Liver (tissue), 8 donors: ENCODE measurements at regions not wholly inside any gene's neighbourhood (a gene's known extent, or its start where the extent isn't known, plus 50 kb on each side); places are given as distances from the start of the nearest gene placed in this dataset.

Experiments
- DNase-seq: peaks from one replicate; pipeline ENCODE4 v3.0.0-alpha.2; 2017; ENCODE audit warnings: low spot score
- H3K27ac ChIP-seq, 2 donors: one replicate each; pipeline ENCODE4 v1.7.0; 2013; ENCODE audit warnings: inconsistent platforms in 2 of 2, low read length in 2 of 2, control low read depth in 1 of 2, low read depth in 1 of 2, mild to moderate bottlenecking in 1 of 2
- H3K27me3 ChIP-seq, 4 donors: one replicate each; pipeline versions ENCODE4 v1.6.1 to v1.7.0; 2013; ENCODE audit warnings: low read length in 3 of 4, inconsistent platforms in 1 of 4, mild to moderate bottlenecking in 1 of 4, moderate library complexity in 1 of 4; ENCODE audit not compliant: control insufficient read depth in 4 of 4, insufficient read depth in 4 of 4
- H3K36me3 ChIP-seq, 4 donors: one replicate each; pipeline versions ENCODE4 v1.6.1 to v1.7.0; 2013; ENCODE audit warnings: low read length in 3 of 4, mild to moderate bottlenecking in 3 of 4, low read depth in 1 of 4, moderate library complexity in 1 of 4; ENCODE audit not compliant: control insufficient read depth in 4 of 4, insufficient read depth in 3 of 4
- H3K4me1 ChIP-seq, 4 donors: one replicate each; pipeline versions ENCODE4 v1.6.1 to v1.7.0; 2013; ENCODE audit warnings: low read length in 3 of 4, mild to moderate bottlenecking in 3 of 4, moderate library complexity in 1 of 4; ENCODE audit not compliant: control insufficient read depth in 4 of 4, insufficient read depth in 4 of 4
- H3K4me3 ChIP-seq, 3 donors: one replicate each; pipeline versions ENCODE4 v1.6.1 to v1.7.0; 2013; ENCODE audit warnings: low read length in 3 of 3, control low read depth in 1 of 3, low read depth in 1 of 3, mild to moderate bottlenecking in 1 of 3
- H3K9ac ChIP-seq, 2 donors: one replicate each; pipeline ENCODE4 v1.7.0; 2013; ENCODE audit warnings: low read length in 2 of 2, mild to moderate bottlenecking in 2 of 2, moderate library complexity in 2 of 2, control low read depth in 1 of 2, low read depth in 1 of 2
- H3K9me3 ChIP-seq, 4 donors: one replicate each; pipeline versions ENCODE4 v1.6.1 to v1.7.0; 2013; ENCODE audit warnings: low read length in 3 of 4; ENCODE audit not compliant: control insufficient read depth in 4 of 4
- ATF3 ChIP-seq: IDR thresholded peaks from 2 replicates; pipeline ENCODE4 v1.6.1; 2016; ENCODE audit warnings: antibody characterized with exemption
- FOXA1 ChIP-seq: IDR thresholded peaks from 2 replicates; pipeline ENCODE4 v1.6.1; 2016; ENCODE audit warnings: antibody characterized with exemption
- FOXA2 ChIP-seq: IDR thresholded peaks from 2 replicates; pipeline ENCODE4 v1.6.1; 2016; ENCODE audit warnings: antibody characterized with exemption
- GABPA ChIP-seq, 2 donors: IDR thresholded peaks in 1 of 2; conservative IDR thresholded peaks in 1 of 2; 2 replicates each; pipeline ENCODE4 v1.6.1; 2016; ENCODE audit warnings: antibody characterized with exemption in 2 of 2, mild to moderate bottlenecking in 1 of 2, moderate library complexity in 1 of 2
- HNF4A ChIP-seq, 2 donors: conservative IDR thresholded peaks; 2 replicates each; pipeline ENCODE4 v1.6.1; 2016; ENCODE audit warnings: antibody characterized with exemption in 2 of 2, mild to moderate bottlenecking in 2 of 2
- JUND ChIP-seq, 2 donors: IDR thresholded peaks; 2 replicates each; pipeline ENCODE4 v1.6.1; 2016; ENCODE audit warnings: antibody characterized with exemption in 2 of 2
- NR2F2 ChIP-seq: IDR thresholded peaks from 2 replicates; pipeline ENCODE4 v1.6.1; 2016; ENCODE audit warnings: antibody characterized with exemption
- SP1 ChIP-seq: IDR thresholded peaks from 2 replicates; pipeline ENCODE4 v1.6.1; 2018; ENCODE audit warnings: antibody characterized with exemption, mild to moderate bottlenecking
- TAF1 ChIP-seq: conservative IDR thresholded peaks from 2 replicates; pipeline ENCODE4 v1.6.1; 2016; ENCODE audit warnings: antibody characterized with exemption, mild to moderate bottlenecking
- WGBS: extraction: QIAGEN DNeasy Blood & Tissue Kit; methylation state at CpG from one replicate; pipeline ENCODE4 v1.1.7; 2013; 5-methylcytosine and 5-hydroxymethylcytosine counted together
- TF ChIP-seq, protein P1 (sequence below): IDR thresholded peaks from 2 replicates; pipeline ENCODE4 v1.6.1; 2016; ENCODE audit warnings: antibody characterized with exemption
- TF ChIP-seq, protein P2 (sequence below): IDR thresholded peaks from 2 replicates; pipeline ENCODE4 v1.6.1; 2016; ENCODE audit warnings: antibody characterized with exemption
- TF ChIP-seq, protein P3 (sequence below): fragments of 150-350 bp; IDR thresholded peaks from 2 replicates; pipeline ENCODE4 v1.5.1; 2017; ENCODE audit warnings: improper control_type of control experiment, low read depth, low read length; ENCODE audit not compliant: missing input control
- donor health status: healthy.
- donor health status: healthy.
- donor health status: healthy.
- donor health status: healthy.
- donor health status: healthy.

GRCh38 chr9:89770531-89771174 is 165.8 kb downstream of the GADD45G start (continued):
- TF ChIP-seq GABPA (IDR thresholded peaks at IDR 0.05 in 1 of 2, conservative IDR thresholded peaks at IDR 0.05 in 1 of 2) (no peak), HNF4A (conservative IDR thresholded peaks at IDR 0.05) (no peak), JUND (IDR thresholded peaks at IDR 0.05) (no peak), FOXA1 (no peak), NR2F2 (no peak), TAF1 (no peak), FOXA2 (no peak), ATF3 (no peak)
- TF ChIP-seq, protein P1, sequence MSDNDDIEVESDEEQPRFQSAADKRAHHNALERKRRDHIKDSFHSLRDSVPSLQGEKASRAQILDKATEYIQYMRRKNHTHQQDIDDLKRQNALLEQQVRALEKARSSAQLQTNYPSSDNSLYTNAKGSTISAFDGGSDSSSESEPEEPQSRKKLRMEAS, result no peak

GRCh38 chr9:89771205-89771604 is 166.4 kb downstream of the GADD45G start:
- 84% methylated on average over 4 of the region's 4 CpGs for WGBS
- Histone ChIP-seq H3K9ac (no peak overlapping the region), H3K4me1 (no peaks in the 10 kb centered on the region), H3K9me3 (no peaks in the 10 kb centered on the region), H3K27me3 (no peaks in the 10 kb centered on the region), H3K36me3 (no peaks in the 10 kb centered on the region), H3K27ac (no peak overlapping the region), H3K4me3 (no peak overlapping the region)
- TF ChIP-seq, protein P2, sequence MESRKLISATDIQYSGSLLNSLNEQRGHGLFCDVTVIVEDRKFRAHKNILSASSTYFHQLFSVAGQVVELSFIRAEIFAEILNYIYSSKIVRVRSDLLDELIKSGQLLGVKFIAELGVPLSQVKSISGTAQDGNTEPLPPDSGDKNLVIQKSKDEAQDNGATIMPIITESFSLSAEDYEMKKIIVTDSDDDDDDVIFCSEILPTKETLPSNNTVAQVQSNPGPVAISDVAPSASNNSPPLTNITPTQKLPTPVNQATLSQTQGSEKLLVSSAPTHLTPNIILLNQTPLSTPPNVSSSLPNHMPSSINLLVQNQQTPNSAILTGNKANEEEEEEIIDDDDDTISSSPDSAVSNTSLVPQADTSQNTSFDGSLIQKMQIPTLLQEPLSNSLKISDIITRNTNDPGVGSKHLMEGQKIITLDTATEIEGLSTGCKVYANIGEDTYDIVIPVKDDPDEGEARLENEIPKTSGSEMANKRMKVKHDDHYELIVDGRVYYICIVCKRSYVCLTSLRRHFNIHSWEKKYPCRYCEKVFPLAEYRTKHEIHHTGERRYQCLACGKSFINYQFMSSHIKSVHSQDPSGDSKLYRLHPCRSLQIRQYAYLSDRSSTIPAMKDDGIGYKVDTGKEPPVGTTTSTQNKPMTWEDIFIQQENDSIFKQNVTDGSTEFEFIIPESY, result no peak
- TF ChIP-seq TAF1 (no peak), SP1 (no peak), HNF4A (conservative IDR thresholded peaks at IDR 0.05) (no peak)
- DNase-seq, result no peak

GRCh38 chr9:89773170-89773569 is 168.4 kb downstream of the GADD45G start:
- WGBS, result 89% methylated on average over 8 of the region's 8 CpGs
- peaks cover 0 to 4% (median 2%) of the 10 kb centered on the region in 4 donors for H3K4me1 ChIP-seq
- no peak overlapping the region for H3K27ac ChIP-seq
- H3K4me3 ChIP-seq, result no peak overlapping the region
- H3K9me3 ChIP-seq, result no peaks in the 10 kb centered on the region
- H3K9ac ChIP-seq, result no peak overlapping the region
- no peaks in the 10 kb centered on the region for H3K36me3 ChIP-seq
- H3K27me3 ChIP-seq, result no peaks in the 10 kb centered on the region
- TF ChIP-seq FOXA2 (no peak), JUND (IDR thresholded peaks at IDR 0.05) (no peak)
- TF ChIP-seq, protein P3, sequence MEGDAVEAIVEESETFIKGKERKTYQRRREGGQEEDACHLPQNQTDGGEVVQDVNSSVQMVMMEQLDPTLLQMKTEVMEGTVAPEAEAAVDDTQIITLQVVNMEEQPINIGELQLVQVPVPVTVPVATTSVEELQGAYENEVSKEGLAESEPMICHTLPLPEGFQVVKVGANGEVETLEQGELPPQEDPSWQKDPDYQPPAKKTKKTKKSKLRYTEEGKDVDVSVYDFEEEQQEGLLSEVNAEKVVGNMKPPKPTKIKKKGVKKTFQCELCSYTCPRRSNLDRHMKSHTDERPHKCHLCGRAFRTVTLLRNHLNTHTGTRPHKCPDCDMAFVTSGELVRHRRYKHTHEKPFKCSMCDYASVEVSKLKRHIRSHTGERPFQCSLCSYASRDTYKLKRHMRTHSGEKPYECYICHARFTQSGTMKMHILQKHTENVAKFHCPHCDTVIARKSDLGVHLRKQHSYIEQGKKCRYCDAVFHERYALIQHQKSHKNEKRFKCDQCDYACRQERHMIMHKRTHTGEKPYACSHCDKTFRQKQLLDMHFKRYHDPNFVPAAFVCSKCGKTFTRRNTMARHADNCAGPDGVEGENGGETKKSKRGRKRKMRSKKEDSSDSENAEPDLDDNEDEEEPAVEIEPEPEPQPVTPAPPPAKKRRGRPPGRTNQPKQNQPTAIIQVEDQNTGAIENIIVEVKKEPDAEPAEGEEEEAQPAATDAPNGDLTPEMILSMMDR, result no peak
- TF ChIP-seq, protein P1, result no peak
- DNase-seq, result no peak
